ENCODE measurements at regions not wholly inside any gene's neighbourhood (a gene's known extent, or its start where the extent isn't known, plus 50 kb on each side); places are given as distances from the start of the nearest gene placed in this dataset.
"Not testable (repeated sequence)": the region's sequence is repeated elsewhere in the genome, so short reads cannot be mapped to it uniquely, and the experiment has no call there.

DNA sequence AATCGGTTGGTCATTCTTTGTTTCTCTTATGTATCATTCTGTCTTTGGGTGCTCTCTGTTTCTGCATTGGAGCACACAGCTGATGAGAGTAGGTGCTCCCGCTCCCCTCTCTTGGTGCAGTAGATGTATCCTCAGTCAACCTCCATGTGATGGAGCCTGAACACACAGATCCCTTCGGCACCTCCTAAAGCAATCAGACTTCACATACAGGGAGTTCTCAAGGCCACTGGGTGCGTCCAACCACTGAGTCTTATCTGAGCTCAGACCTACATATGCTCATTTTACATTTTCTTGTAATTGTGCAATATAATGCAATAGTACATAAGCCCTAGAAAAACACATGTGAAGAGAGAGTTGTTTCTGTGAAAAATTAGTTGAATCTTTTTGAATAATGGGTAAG lies 198.1 kb upstream of the ATP10A start:
- H3K4me3 ChIP-seq = no peak overlapping the region
- no peaks in the 10 kb centered on the region for H3K36me3 ChIP-seq
- 82 to 85% methylated on average over 4 of the region's 4 CpGs for WGBS, 2 donors
- no peaks in the 10 kb centered on the region for H3K4me1 ChIP-seq
- no peak overlapping the region for H3K27ac ChIP-seq
- peaks cover 0 to 17% (median 0%) of the 10 kb centered on the region in 11 donors for H3K9me3 ChIP-seq
- intact Hi-C loops (cut with DNase I) = loop anchor here in 1 of 10 donors (10.0 kb wide), 1 partner anchor 74 kb away; no protein-coding TSS in a partner anchor
- TF ChIP-seq, protein P1, sequence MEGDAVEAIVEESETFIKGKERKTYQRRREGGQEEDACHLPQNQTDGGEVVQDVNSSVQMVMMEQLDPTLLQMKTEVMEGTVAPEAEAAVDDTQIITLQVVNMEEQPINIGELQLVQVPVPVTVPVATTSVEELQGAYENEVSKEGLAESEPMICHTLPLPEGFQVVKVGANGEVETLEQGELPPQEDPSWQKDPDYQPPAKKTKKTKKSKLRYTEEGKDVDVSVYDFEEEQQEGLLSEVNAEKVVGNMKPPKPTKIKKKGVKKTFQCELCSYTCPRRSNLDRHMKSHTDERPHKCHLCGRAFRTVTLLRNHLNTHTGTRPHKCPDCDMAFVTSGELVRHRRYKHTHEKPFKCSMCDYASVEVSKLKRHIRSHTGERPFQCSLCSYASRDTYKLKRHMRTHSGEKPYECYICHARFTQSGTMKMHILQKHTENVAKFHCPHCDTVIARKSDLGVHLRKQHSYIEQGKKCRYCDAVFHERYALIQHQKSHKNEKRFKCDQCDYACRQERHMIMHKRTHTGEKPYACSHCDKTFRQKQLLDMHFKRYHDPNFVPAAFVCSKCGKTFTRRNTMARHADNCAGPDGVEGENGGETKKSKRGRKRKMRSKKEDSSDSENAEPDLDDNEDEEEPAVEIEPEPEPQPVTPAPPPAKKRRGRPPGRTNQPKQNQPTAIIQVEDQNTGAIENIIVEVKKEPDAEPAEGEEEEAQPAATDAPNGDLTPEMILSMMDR (IDR thresholded peaks at IDR 0.05) = no peak
- DNase-seq (no peak), ATAC-seq (no peak)
- peaks cover 0 to 7% (median 0%) of the 10 kb centered on the region in 7 donors for H3K27me3 ChIP-seq

DNA sequence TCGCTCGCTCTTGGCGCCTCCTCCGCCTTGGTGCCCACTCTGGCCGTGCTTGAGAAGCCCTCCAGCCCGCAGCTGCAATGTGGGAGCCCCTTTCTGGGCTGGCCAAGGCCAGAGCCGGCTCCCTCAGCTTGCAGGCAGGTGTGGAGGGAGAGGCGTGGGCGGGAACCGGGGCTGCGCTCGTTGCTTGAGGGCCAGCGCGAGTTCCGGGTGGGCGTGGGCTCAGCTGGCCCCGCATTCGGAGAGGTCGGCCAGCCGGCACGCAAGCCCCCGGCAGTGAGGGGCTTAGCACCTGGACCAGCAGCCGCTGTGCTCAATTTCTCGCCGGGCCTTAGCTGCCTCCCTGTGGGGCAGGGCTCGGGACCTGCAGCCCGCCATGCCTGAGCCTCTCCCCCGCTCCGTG lies 193.6 kb upstream of the ATP10A start:
- H3K4me3 ChIP-seq; H3K36me3 ChIP-seq; intact Hi-C loops (cut with DNase I); DNase-seq; ATAC-seq; H3K27ac ChIP-seq; H3K4me1 ChIP-seq: not testable (repeated sequence)
- Histone ChIP-seq H3K9me3 (peaks cover 0 to 17% (median 0%) of the 10 kb centered on the region in 11 donors), H3K27me3 (peaks cover 0 to 12% (median 0%) of the 10 kb centered on the region in 7 donors)
- 92% methylated on average over 29 of the region's 29 CpGs for WGBS, 2 donors

DNA sequence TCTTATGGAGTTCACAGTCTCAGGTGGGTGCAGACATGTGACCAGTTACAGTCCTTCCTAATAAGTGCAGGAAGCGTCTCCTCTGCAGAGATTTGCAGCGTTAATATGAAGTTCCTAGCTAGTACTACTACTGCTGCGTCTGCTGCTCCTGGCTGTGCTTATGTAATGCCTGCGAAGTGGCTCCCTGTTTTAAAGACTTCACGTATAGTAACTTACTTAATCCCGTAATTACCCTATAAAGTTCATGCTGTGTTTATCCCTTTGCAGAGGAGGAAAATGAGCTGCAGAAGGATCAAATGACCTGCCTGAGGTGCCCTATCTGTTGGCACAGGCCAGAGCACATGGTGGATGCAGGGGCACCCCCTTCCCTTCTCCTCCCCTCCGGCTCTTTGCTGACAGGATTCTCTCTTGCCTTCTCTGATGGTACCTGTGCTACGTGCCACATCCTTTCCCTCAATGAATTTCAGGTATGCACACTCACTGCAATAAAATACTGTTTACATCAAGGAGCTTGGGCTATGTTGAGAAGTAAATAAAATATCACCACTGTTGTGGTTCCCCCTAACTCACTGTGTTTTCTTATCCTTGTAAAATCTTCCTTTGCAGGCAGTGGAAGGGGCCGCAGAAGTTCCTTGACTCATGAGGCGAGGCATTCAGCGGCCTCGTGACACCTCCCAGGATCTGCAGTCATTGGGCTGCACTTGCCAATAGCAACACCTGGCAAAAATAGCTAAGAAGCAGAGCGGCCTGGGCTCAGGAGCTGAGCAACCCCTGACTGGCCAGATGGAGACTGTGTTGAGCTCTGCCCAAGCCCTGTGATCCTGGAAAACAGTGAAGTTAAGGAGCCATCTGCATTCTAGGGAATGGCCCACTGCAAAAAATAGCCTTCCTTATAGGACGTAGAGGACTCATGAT lies 188.9 kb upstream of the ATP10A start:
- no peak overlapping the region for H3K27ac ChIP-seq
- peaks cover 0 to 11% (median 5%) of the 10 kb centered on the region in 7 donors for H3K27me3 ChIP-seq
- intact Hi-C loops (cut with DNase I) = no loop called here
- DNase-seq (no peak), ATAC-seq (peak in 5 of 8 donors; percentile 37 to 76 (median 67))
- WGBS, 2 donors = 65 to 67% methylated on average over 14 of the region's 14 CpGs
- H3K36me3 ChIP-seq = no peaks in the 10 kb centered on the region
- no peaks in the 10 kb centered on the region for H3K4me1 ChIP-seq
- TF ChIP-seq, protein P1 (IDR thresholded peaks at IDR 0.05) = no peak
- H3K9me3 ChIP-seq = no peaks in the 10 kb centered on the region
- H3K4me3 ChIP-seq = no peak overlapping the region

DNA sequence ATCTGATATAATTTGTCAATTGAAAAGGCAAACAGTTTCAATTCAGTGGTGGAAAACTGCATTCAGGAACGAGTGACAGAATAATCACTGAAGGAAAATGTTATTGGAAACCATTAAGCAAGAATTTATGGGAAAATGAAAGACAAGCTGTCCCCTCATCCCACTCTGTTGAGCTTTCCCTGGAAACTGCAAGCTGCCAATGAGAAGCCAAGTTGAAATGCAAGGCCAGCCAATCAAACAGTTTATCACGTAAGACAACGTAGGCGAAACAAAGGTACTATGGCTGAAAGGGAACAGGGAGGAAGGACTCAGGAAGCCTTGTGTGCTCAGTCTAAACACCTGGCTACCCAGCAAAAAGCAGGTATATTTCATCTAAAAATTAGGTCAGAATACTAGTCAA lies 187.9 kb upstream of the ATP10A start:
- TF ChIP-seq, protein P1 (IDR thresholded peaks at IDR 0.05) = no peak
- no peak overlapping the region for H3K27ac ChIP-seq
- no peak overlapping the region for H3K4me3 ChIP-seq
- peaks cover 0 to 11% (median 7%) of the 10 kb centered on the region in 7 donors for H3K27me3 ChIP-seq
- intact Hi-C loops (cut with DNase I) = no loop called here
- ATAC-seq (no peak), DNase-seq (no peak)
- no peaks in the 10 kb centered on the region for H3K9me3 ChIP-seq
- H3K36me3 ChIP-seq = no peaks in the 10 kb centered on the region
- no peaks in the 10 kb centered on the region for H3K4me1 ChIP-seq
- WGBS, 2 donors = 52 to 54% methylated on average over 4 of the region's 4 CpGs
